ENCODE measurements at regions not wholly inside any gene's neighbourhood (a gene's known extent, or its start where the extent isn't known, plus 50 kb on each side); places are given as distances from the start of the nearest gene placed in this dataset.
"Not testable (repeated sequence)": the region's sequence is repeated elsewhere in the genome, so short reads cannot be mapped to it uniquely, and the experiment has no call there.

GRCh38 chr5:152177626-152178349, 227.3 kb downstream of the NMUR2 start:
- DNase-seq = no peak

GRCh38 chr5:152171888-152172287, 233.2 kb downstream of the NMUR2 start:
- no peak for DNase-seq

GRCh38 chr5:152170350-152170749, 234.7 kb downstream of the NMUR2 start:
- no peak for DNase-seq

GRCh38 chr5:152164860-152165259, 240.2 kb upstream of the GLRA1 start:
- no peak for DNase-seq

- DNase-seq = not testable (repeated sequence)
Observed at GRCh38 chr5:152159894-152160293, 235.2 kb upstream of the GLRA1 start.

- DNase-seq = not testable (repeated sequence)
Observed at GRCh38 chr5:152154452-152154851, 229.8 kb upstream of the GLRA1 start.

- DNase-seq = no peak
Observed at GRCh38 chr5:152151940-152152339, 227.3 kb upstream of the GLRA1 start.

GRCh38 chr5:152151113-152151512, 226.5 kb upstream of the GLRA1 start:
- no peak for DNase-seq

- DNase-seq = no peak
Observed at GRCh38 chr5:152147286-152147685, 222.6 kb upstream of the GLRA1 start.

- DNase-seq = no peak
Observed at GRCh38 chr5:152146566-152146965, 221.9 kb upstream of the GLRA1 start.

GRCh38 chr5:152144556-152144955, 219.9 kb upstream of the GLRA1 start:
- no peak for DNase-seq

GRCh38 chr5:152144030-152144429, 219.4 kb upstream of the GLRA1 start:
- DNase-seq = no peak

GRCh38 chr5:152142840-152143469, 218.3 kb upstream of the GLRA1 start:
- peak; percentile 26 for DNase-seq

GRCh38 chr5:152140347-152140746, 215.7 kb upstream of the GLRA1 start:
- DNase-seq = no peak

GRCh38 chr5:152137063-152137462, 212.4 kb upstream of the GLRA1 start:
- no peak for DNase-seq

GRCh38 chr5:152136321-152136720, 211.7 kb upstream of the GLRA1 start:
- DNase-seq = no peak

- DNase-seq = no peak
Observed at GRCh38 chr5:152135827-152136226, 211.2 kb upstream of the GLRA1 start.

GRCh38 chr5:152125661-152126205, 201.1 kb upstream of the GLRA1 start:
- no peak for DNase-seq

- no peak for DNase-seq
Observed at GRCh38 chr5:152124409-152125041, 199.9 kb upstream of the GLRA1 start.

GRCh38 chr5:152118676-152119470, 194.2 kb upstream of the GLRA1 start:
- DNase-seq = no peak

- no peak for DNase-seq
Observed at GRCh38 chr5:152116934-152117333, 192.3 kb upstream of the GLRA1 start.

- DNase-seq = no peak
Observed at GRCh38 chr5:152113401-152113800, 188.8 kb upstream of the GLRA1 start.

GRCh38 chr5:152107220-152107619, 182.6 kb upstream of the GLRA1 start:
- no peak for DNase-seq
